HG03280 (cell line): ENCODE measurements at regions not wholly inside any gene's neighbourhood (a gene's known extent, or its start where the extent isn't known, plus 50 kb on each side); places are given as distances from the start of the nearest gene placed in this dataset.

Experiments used
- ATAC-seq: cut with Tn5 transposase; IDR thresholded peaks from one replicate; pipeline ENCODE4 v1.9.1; 2021; ENCODE audit warnings: mild to moderate bottlenecking, moderate library complexity; ENCODE audit not compliant: unreplicated experiment

DNA sequence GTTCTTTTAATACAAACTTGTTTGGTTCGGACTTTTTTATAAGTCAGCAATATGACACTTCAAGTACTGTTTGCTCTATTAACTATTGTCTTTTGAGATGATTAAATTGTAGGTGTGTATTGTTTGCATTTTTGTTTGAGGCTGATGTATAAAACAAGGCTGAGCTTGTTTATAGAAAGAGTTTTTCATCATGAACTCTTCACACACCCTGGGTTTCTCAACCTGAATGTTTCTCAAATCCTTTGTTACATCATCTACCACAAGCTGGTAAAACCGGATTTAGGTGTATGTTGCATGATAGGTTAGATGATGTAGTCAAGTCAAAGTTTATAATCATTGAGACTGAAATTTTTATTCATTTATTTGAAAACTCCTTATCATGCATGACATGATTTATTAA is 335.2 kb upstream of the LRATD1 start:
- ATAC-seq = no peak

GRCh38 chr2:14297906-14298305 is 334.6 kb upstream of the LRATD1 start:
- no peak for ATAC-seq

GRCh38 chr2:14301331-14301730 is 331.2 kb upstream of the LRATD1 start:
- ATAC-seq = no peak

GRCh38 chr2:14303366-14304115 is 329.0 kb upstream of the LRATD1 start:
- peak; percentile 88 for ATAC-seq

- no peak for ATAC-seq
Measured at GRCh38 chr2:14304326-14304725, 328.2 kb upstream of the LRATD1 start.

- no peak for ATAC-seq
Measured at GRCh38 chr2:14306268-14306861, 326.2 kb upstream of the LRATD1 start.

GRCh38 chr2:14313341-14313740 is 319.2 kb upstream of the LRATD1 start:
- no peak for ATAC-seq

- ATAC-seq = no peak
Measured at GRCh38 chr2:14316594-14316993, 315.9 kb upstream of the LRATD1 start.

- no peak for ATAC-seq
Measured at GRCh38 chr2:14321357-14321756, 311.2 kb upstream of the LRATD1 start.

DNA sequence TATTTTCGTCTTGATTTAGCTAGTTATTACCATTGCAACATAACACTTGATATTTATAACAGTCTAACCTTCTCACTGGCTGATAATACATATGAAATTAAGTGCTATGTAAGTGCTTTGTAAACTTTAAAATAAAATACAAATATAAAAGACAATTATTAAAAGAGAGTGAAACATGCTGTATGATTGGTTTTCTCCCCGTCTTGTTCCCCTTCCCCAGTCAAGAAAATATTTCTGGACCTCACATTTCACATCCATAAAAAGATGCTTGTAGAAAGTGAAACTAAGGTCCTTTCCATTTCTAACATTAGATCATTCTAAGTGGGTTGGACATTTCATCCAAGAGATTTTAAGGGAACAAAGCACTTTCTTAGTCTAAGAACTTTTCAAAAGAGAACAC is 310.2 kb upstream of the LRATD1 start:
- ATAC-seq = no peak

DNA sequence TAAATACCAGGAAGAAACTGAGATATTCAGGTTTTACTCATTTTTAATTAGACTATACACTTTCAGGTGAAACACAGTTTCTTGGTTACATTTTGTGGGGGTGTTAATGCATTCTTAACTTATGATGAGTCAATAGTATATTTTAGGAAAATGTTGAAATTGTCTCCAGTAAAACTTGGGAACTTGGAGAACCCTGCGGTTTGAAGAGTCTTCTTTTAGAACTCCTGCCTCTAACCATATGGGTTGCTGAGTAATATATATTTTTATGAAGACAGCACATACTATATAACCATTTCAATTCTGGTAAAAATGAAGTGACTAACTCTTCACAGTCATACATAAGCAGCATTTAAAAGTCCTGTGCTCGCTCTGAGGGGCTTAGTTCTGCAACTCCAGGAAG is 308.2 kb upstream of the LRATD1 start:
- ATAC-seq = no peak

DNA sequence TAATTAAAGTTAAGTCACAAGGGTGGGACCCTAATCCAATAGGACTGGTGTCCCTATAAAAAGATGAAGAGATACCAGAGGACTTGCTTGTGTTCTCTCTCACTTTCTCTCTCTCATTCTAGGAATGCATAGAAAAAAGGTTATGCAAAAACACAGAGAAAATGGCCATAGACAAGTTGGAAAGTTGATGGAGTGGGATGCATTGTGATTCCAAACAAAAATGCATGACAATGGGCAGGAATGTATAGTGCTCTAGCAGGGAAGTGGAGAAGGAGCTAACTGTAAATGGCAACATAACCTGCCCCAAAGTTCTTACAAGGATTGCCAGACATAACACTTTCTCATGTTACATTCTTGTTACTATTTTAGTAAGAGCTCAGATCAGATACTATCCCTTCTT is 301.6 kb upstream of the LRATD1 start:
- no peak for ATAC-seq

DNA sequence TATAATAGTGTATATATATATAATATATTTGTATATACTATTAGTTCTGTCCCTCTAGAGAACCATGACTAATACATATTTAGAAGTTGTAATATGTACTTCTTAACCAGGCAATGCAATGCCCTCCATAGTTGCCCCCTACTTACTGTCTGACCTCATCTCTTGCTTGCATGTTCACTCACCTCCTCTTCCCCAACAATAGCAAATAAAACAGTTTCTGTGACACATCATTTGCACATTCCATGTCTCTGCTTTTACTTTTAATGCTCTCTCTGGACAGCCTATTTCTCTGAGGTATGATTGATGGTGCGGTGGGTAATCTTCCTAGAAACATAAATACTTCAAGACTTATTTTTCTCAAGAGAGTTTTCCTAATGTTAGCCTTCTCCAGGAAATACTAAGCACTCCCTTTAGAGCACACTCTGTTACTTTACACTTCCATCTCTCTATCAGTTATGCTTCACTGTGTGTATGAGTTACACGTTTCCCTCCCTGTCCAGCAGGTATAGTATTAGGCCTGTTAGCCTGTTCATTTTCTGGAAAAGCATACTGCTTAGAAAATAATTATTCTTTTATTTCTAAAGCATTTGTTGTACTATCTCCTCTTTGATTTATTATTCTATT is 295.6 kb upstream of the LRATD1 start:
- no peak for ATAC-seq

DNA sequence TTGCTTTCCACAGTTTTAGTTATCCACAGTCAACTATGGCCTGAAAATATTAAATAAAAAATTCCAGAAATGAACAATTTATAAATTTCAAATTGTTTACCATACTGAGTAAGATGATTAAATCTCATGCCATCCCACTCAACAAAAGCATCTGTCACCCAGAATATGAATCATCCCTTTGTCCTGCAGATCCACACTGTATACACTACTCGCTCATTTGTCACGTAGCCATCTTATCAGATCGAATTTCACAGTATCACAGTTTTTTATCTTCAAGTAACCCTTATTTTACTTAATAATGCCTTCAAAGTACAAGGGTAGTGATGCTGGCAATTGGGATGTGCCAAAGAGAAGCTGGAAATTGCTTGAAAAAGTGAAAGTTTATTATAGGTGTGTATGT is 291.8 kb upstream of the LRATD1 start:
- ATAC-seq = no peak

- ATAC-seq = no peak
Measured at GRCh38 chr2:14342313-14342712, 290.2 kb upstream of the LRATD1 start.

DNA sequence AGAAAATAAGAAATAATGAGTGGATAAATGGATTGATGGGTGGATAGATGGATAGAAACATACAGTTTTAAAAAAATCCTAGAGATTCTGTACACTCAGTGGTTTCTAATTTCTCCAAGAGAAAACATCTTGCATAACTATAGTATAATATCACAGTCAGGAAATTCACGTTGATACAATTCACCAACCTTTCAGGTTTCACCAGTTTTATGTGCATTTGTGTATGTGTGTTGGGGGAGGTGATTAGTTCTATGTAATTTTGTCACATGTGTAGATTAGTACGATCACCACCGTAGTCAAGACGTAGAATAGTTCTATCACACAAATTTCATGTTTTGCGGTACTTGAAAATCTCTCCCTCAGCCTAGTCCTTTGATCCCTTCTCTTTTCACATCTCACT is 288.2 kb upstream of the LRATD1 start:
- ATAC-seq = no peak

GRCh38 chr2:14348247-14348646 is 284.3 kb upstream of the LRATD1 start:
- ATAC-seq = no peak

GRCh38 chr2:14350856-14351255 is 281.7 kb upstream of the LRATD1 start:
- no peak for ATAC-seq

DNA sequence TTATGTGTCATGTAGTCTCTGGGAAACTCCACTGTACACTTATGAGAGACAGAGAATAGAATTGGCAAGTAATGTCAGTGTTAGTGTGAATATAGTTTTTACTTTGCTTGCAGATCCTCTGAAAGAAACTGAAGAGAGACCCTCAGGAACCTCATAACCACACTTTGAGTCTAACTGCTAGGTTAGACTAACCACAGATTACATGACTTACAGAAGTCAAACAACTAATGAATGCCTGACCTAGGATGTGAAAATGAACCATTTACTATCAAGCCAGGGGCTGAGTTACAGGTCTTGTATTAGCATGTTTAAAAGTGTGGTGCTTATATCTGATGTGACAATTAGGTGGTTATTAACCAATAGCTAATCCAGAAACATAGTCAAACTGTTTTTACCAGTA is 280.4 kb upstream of the LRATD1 start:
- ATAC-seq = no peak

- ATAC-seq = no peak
Measured at GRCh38 chr2:14354231-14354630, 278.3 kb upstream of the LRATD1 start.

DNA sequence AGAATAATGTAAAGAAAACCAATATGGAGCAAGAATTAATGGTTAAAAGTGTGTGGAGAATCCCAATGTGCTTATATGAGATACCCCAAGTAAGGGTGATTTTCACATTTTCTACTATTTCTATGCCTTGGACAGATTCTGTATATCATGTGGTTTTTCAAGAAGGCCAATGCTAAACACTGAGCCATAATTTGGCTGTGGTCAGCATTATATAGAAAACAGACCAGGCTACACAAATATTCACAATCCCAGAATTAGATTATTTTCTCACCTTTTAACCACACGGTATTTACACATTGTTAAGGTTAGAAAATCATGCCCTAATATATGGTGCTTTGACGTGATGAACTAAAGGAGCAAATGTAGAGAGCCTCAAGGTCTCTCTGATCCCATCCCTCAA is 277.4 kb upstream of the LRATD1 start:
- ATAC-seq = no peak

DNA sequence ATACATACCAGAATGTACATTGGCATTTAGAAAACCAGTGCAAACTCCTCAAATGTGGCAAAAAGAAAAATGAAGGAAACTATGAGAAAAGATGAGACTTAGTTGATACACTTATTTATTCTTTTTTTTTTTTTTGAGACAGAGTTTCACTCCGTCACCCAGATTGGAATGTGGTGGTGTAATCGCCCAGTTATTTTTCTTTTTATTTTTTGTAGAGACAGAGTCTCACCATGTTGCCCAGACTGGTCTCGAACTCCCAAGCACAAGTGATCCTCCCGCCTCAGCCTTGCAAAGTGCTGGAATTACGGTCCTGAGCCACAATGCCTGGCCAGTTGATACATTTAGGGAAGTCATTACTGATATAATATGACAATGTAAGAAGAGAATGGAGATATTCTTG is 274.2 kb upstream of the LRATD1 start:
- ATAC-seq = no peak
